HG03520 (cell line): ENCODE measurements at regions not wholly inside any gene's neighbourhood (a gene's known extent, or its start where the extent isn't known, plus 50 kb on each side); places are given as distances from the start of the nearest gene placed in this dataset.

Source experiments
- ATAC-seq: cut with Tn5 transposase; IDR thresholded peaks from one replicate; pipeline ENCODE4 v1.9.1; 2021; ENCODE audit warnings: mild to moderate bottlenecking, moderate library complexity; ENCODE audit not compliant: unreplicated experiment

DNA sequence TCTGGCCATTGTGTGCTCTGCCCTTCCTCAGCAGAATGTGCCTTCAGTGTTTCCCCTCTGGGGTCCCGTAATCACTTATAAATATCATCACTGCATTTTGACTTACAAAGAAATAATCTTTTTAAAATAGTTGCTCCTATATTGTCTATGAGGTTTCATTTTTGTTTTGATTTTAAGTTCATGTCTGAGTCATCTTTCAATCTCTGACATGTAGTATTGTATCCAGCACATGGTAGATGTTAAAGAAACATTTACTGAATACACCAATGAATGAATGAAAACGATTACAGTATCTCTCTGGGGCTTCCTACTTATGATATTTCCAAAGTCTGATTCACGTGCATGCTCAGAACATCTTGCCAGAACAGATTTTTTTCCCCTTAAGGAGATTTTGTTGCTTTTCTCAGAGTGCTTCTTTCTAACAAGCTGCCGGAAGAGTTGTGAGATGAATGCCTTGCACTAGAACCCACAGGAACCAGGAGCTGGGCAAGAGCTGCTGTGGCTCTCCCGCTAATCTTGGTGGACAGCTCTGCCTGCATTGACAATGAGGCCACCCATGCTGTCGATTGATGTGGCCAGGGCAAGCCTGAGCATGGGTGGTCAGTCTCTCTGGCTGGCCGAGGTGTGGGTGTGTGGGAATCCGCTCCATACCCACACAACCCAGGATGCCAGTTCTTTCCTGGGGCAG is 199.4 kb downstream of the CYRIA start:
- ATAC-seq: no peak

DNA sequence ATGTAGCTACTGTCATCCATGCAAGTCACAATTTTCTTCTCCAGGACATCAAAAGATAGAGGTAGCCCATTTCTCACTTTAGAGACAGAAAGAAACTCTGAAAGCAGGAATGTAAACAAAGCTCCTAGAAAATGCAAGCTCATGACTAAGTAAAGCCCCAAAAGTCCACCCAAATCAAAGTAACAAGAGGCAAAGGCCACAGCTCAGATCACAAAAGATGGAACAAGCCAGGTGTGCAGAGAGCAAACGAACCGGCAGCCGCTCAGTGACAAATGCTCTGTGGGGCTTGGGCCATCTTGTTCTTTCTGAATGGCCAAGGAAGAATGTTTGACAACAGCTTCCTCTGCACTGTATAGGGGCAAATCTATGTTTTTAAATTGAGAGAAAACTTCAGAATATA is 201.0 kb downstream of the CYRIA start:
- ATAC-seq: no peak

DNA sequence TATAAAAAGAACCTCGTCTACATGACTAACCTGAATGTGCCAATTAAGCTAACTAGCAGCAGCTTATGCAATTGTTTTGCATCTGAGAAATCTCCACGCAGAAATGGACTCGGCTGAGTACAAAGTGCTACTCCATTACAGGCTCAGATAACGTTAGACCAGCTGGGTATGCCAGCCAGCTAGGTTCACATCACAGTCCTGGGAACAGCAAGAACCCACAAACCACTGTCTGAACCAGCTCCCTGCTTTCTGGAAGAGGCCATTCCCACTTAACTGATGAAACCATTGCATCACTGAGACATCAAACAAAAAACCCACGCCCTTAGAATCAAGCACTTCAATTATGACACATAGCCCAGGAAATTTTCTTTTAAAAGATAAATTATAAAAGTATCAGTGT is 202.7 kb downstream of the CYRIA start:
- ATAC-seq: no peak

GRCh38 chr2:16461672-16462071 is 204.0 kb downstream of the CYRIA start:
- no peak for ATAC-seq

GRCh38 chr2:16459606-16460005 is 206.0 kb downstream of the CYRIA start:
- no peak for ATAC-seq

DNA sequence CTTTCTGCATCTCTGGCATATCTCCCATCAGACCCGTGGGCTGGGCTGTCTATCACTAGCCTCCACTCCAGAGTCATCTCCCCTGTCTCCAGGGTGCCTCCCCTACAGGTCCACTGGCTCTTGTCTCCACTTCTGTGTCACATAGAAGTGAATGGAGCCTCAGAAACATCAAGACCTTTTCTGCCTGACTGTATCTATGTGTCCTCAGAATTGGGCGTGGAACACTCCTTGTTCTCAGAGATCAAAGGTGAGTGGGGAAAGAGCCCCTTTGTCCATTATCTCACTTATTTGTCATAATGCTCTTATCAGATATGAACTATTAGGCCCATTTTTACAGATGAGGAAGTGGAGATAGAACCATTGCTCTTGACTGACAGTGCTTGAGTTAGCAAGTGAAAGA is 211.0 kb downstream of the CYRIA start:
- no peak for ATAC-seq

DNA sequence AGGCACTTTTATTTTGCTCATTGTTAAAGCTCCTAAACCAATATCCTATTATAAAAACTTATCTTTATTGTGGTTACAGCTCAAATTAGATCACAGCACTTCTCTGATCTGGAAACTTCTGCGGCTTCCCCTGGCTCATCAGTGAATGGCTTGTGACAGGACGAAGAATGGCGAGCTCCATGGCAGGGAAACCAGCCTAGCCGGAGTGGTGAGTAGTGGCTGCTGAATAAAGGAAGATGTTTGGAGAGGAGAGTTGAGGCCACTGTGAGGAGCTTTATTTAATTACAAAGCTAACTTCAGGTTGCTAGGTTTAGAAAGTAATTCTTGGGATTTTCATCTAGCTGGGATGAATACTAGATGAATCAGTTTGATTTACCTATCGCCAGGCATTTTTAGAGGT is 213.5 kb downstream of the CYRIA start:
- no peak for ATAC-seq

DNA sequence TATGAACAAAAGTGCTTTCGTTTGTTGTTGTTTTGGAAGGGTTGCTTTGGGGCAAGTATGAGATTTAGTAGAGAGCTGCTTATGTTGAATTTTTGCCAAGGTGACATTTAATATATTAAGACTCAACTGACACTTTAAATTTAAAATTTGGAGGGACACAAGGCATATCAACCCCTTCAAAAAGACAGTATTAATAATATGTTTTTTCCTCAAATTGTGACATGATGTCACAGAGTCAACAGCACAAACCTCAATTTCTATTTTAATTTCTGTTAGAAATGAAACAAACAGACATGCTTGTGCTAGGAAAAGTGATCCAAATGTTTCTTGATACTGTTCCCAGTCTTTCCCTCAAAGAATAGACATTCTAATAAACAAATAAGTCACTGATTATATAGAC is 218.9 kb downstream of the CYRIA start:
- no peak for ATAC-seq

DNA sequence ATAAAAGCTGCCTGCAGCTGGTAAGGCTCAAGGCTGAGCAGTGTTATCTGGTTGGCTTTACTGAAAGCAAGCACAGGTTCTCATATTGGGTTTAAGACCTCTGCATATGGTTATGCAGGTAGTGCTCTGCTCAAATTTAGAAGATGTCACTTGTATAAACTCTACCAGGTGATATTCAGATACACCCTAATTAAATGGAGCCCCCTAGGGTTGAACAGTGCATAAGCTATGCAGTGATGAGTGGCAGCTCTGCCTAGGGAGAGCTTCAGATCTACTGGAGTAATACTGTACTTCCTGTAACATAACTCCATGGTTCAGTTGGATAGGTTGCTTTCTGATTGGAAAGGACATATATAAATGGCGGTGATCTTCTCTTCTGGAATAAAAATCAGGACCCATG is 222.7 kb downstream of the CYRIA start:
- ATAC-seq: no peak

DNA sequence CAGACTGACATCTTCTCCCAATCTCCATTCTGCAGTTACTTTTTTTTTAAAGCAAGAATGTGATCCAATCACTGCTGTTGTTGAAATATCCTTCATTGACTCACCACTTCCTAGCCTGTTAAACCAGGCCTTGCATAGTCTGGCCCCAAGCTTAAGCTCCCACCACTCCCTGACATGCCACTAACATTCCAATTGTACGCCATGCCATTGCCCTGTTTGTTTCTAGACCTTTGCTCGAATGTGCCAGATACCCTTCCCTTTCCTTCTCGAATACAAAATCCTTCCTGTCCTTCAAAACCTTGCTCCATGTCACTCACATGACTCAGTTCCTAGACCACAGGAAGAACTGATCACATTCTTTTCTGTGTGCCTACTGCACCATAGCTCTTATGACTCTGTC is 224.2 kb downstream of the CYRIA start:
- ATAC-seq: no peak

- ATAC-seq: no peak
Observed at GRCh38 chr2:16440898-16441297, 224.7 kb downstream of the CYRIA start.

DNA sequence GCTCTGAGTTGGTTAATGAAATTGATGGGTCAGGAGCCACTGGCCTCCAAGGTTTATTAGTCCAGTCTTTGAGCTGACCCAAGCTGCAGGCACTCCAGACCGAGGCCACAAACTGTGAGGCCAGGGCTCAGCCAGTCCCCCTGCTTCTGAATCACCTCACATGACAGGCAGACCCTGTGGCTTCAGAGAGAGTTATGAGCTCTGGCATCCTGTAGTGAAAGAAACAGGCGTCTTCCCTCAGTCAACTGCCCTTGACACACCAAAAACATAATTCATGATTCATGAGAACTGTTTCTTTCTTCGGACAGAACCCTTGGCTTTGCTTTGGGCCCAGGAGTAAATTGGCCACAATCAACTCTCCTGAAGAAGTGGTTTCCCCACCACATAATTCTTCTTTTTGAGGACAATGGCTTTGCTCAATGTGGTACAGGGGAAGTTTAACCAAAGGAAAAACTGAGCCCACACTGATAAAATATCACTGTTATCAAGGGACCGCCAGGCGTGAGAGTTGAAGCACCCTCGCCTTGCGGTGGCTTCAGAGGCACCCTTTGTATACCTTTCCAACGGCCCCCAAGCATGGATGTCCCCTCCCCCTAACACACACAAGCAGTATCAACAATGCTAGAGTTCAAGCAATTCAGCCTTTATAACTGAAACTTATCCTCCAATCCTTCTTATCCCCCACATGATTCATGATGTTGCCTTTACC is 226.9 kb downstream of the CYRIA start:
- no peak for ATAC-seq

- ATAC-seq: no peak
Observed at GRCh38 chr2:16437189-16437588, 228.4 kb downstream of the CYRIA start.

DNA sequence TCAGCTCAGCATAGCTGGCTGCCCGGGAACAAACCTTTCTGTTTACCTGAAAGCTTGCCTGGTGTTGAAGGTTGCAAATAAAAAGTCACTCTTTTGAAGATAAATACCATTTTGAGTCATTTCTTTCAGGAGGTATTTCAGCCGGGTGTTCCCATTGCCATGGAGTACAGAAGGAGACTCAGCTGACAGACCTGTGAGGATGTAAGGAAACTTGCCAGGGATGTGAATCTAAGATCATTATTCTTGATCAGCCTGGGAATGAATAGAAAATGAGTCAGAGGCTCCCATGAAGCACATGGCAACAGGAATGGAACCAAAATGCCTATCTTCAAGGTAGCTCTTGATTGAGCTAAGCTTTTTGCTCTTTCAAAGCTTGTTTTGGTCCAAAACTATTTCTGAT is 231.2 kb downstream of the CYRIA start:
- ATAC-seq: no peak

DNA sequence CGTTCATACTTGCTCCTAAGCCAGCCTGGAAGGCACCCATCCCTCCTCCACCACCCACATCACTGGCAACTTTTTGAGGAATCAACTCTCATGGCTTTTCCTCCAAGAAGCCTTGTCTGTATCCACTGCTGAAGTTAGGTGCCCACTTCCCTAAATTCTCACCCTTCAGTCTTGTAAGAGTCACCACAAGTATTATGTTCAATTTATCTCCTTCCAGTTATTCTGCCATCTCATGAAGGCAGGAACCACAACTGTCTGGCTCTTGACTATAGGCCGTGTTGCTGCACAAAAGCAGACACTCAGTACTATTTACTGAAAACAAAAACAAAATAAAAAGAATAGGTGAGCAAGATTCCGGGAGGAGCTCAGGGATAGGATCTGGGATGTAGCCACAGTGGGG is 234.8 kb downstream of the CYRIA start:
- no peak for ATAC-seq

DNA sequence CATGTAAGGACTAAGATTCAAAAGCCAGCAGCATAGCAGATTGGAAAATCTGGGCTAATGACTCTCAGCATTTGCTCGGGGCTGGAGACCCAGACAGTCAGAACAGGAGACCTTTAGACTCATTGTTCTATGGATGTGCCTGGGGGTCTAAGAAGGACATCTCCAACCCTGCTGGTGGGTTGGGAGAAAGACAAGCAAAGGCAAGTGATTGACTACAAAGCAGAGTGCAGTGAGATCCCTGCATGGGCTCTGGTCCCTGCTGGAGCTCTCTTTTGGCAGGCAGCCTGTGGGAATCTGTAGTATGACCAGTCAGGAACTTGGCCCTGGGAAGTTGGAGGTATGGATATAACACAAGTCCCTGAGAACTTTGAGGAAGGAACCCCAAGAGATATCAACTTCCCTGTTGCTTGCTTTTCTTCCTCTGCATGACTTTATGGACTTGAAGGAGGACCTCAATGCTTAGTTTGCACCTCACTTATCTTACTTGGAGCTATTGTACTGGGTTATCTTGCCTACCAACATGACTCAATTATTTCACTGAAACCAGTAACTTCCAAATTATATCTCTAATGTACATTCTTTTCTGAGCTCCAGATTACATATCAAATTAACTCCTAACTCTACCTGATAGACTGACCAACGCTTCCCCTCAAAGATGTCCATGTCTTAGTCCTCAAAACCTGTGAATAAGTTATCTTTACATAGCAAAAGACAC is 236.0 kb downstream of the CYRIA start:
- ATAC-seq: no peak

GRCh38 chr2:16429002-16429401 is 236.6 kb downstream of the CYRIA start:
- no peak for ATAC-seq

DNA sequence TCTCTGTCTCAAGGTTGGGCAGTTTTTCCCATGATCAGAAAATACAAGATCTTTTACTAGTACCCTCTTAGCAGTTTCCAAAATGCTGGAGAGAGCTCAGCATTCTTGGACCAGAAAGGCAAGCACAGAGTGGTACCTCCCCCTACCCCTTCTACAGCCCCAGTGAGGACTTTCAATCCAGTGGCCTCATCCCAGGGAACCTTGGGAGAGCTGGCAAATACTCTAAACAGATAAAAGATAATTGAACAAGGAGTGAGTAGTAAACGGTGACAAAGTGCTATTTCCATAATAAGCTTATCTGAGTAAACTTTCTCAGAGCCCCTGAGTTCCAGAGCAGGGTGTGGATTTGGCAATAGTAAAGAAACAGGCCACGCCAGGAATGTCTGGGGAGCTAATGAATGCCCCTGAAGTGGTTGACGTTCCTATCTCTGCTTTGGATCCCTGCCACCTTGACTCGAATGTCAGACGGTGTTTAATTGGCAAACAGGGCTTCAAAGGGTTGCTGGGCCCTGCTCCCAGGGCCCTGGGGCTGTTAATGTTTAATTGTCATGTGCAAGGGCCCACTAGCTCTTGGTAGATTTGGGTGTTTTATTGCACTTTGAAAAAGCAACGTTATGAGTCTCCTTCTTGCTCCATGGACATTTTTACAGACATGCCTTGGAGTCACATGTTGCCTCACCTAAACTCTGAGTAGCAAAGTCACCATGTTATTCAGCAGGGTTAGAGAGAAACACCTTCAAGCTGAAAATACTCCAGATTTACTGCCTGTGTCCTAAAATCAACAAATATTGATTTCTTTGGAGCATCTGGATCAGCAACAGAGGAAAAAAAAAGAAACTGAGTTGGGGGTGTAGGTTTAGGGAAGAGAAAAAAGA is 239.9 kb downstream of the CYRIA start:
- ATAC-seq: no peak

GRCh38 chr2:16420421-16420820 is 245.2 kb downstream of the CYRIA start:
- no peak for ATAC-seq

DNA sequence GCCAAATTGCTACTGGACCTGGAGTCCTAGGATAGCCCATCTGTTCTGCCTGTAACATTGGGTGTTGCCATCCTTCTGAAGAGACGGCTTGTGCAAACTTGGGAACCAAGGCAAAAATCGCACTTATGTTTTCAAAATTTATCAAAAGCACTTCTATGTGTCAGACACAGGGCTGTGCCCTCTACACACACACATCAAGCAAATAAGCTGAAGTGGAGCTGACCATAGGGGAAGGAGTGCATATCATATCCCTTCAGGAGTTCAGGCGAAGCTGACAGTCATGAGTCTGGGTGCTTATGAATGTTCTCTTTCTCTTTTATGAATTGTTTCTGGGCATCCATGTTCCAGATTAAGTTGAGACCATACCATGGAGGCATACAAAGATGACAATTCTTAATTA is 247.9 kb downstream of the CYRIA start:
- ATAC-seq: no peak

GRCh38 chr2:16416651-16417050 is 249.0 kb downstream of the CYRIA start:
- ATAC-seq: no peak
